ENCODE measurements at regions not wholly inside any gene's neighbourhood (a gene's known extent, or its start where the extent isn't known, plus 50 kb on each side); places are given as distances from the start of the nearest gene placed in this dataset.

DNA sequence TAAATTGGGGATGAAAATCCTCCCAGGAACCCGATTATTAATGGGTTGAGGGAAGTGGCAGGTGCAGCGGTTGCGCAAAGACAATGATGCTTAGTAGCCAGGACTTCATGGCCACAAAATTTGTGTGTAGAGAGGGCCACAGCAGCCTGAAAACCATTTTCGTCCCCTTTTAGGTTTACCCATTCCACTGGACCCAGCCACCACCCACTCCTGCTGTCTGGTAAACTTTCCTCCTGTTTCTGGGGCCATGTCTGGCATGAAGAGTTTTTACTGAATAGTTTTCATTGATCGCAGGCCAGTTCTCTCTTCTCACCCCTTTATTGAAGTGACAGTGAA, 69.5 kb upstream of the SYT13 start:
- TF ChIP-seq, protein P1, sequence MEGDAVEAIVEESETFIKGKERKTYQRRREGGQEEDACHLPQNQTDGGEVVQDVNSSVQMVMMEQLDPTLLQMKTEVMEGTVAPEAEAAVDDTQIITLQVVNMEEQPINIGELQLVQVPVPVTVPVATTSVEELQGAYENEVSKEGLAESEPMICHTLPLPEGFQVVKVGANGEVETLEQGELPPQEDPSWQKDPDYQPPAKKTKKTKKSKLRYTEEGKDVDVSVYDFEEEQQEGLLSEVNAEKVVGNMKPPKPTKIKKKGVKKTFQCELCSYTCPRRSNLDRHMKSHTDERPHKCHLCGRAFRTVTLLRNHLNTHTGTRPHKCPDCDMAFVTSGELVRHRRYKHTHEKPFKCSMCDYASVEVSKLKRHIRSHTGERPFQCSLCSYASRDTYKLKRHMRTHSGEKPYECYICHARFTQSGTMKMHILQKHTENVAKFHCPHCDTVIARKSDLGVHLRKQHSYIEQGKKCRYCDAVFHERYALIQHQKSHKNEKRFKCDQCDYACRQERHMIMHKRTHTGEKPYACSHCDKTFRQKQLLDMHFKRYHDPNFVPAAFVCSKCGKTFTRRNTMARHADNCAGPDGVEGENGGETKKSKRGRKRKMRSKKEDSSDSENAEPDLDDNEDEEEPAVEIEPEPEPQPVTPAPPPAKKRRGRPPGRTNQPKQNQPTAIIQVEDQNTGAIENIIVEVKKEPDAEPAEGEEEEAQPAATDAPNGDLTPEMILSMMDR (IDR thresholded peaks at IDR 0.05; ENCODE audit: low read depth, low read length), result no peak
- TF ChIP-seq MYC (IDR thresholded peaks at IDR 0.05; ENCODE audit: low read depth, low read length) (no peak), POLR2A (IDR thresholded peaks at IDR 0.05; ENCODE audit: extremely low read depth, insufficient read length) (no peak)
